ENCODE measurements at regions not wholly inside any gene's neighbourhood (a gene's known extent, or its start where the extent isn't known, plus 50 kb on each side); places are given as distances from the start of the nearest gene placed in this dataset.

- H3K27me3 Mint-ChIP-seq: no peaks in the 10 kb centered on the region
- ATAC-seq (no peak), DNase-seq (ENCODE audit: low spot score) (no peak)
- no peak overlapping the region for H3K27ac Mint-ChIP-seq
- H3K4me3 Mint-ChIP-seq: no peak overlapping the region
- H3K4me1 Mint-ChIP-seq (ENCODE audit: low read depth in 2 of 2): no peaks in the 10 kb centered on the region
- peaks cover 6% of the 10 kb centered on the region for H3K36me3 Mint-ChIP-seq
- H3K9me3 Mint-ChIP-seq: peaks cover 4% of the 10 kb centered on the region
These were observed 501.4 kb downstream of the FBXO15 start for GRCh38 chr18:73646196-73646595.

GRCh38 chr18:73645160-73645715 lies 502.4 kb downstream of the FBXO15 start:
- peaks cover 6% of the 10 kb centered on the region for H3K36me3 Mint-ChIP-seq
- H3K27ac Mint-ChIP-seq: no peak overlapping the region
- DNase-seq (ENCODE audit: low spot score) (no peak), ATAC-seq (no peak)
- H3K4me3 Mint-ChIP-seq: no peak overlapping the region
- H3K27me3 Mint-ChIP-seq: no peaks in the 10 kb centered on the region
- H3K4me1 Mint-ChIP-seq (ENCODE audit: low read depth in 2 of 2): no peaks in the 10 kb centered on the region
- H3K9me3 Mint-ChIP-seq: peaks cover 4% of the 10 kb centered on the region

GRCh38 chr18:73639788-73640187 lies 507.8 kb downstream of the FBXO15 start:
- H3K4me1 Mint-ChIP-seq (ENCODE audit: low read depth in 2 of 2): no peaks in the 10 kb centered on the region
- no peak for ATAC-seq
- H3K27me3 Mint-ChIP-seq: no peaks in the 10 kb centered on the region
- H3K9me3 Mint-ChIP-seq: no peaks in the 10 kb centered on the region
- H3K4me3 Mint-ChIP-seq: no peak overlapping the region
- H3K27ac Mint-ChIP-seq: no peak overlapping the region
- H3K36me3 Mint-ChIP-seq: peaks cover 2% of the 10 kb centered on the region
- no peak for DNase-seq (ENCODE audit: low spot score)

- ATAC-seq: no peak
- Mint-ChIP-seq H3K27me3 (no peaks in the 10 kb centered on the region), H3K4me1 (ENCODE audit: low read depth in 2 of 2) (no peaks in the 10 kb centered on the region), H3K36me3 (peaks cover 8% of the 10 kb centered on the region), H3K4me3 (no peak overlapping the region), H3K9me3 (no peaks in the 10 kb centered on the region), H3K27ac (no peak overlapping the region)
- no peak for DNase-seq (ENCODE audit: low spot score)
These were observed 508.9 kb downstream of the FBXO15 start for GRCh38 chr18:73638709-73639108.

GRCh38 chr18:73636355-73636754 lies 511.3 kb downstream of the FBXO15 start:
- no peak for ATAC-seq

GRCh38 chr18:73626859-73627258 lies 520.8 kb downstream of the FBXO15 start:
- no peak for DNase-seq (ENCODE audit: low spot score)
- Mint-ChIP-seq H3K27me3 (no peaks in the 10 kb centered on the region), H3K9me3 (peaks cover 3% of the 10 kb centered on the region), H3K36me3 (no peaks in the 10 kb centered on the region), H3K4me3 (no peak overlapping the region), H3K27ac (no peak overlapping the region), H3K4me1 (ENCODE audit: low read depth in 2 of 2) (no peaks in the 10 kb centered on the region)
- ATAC-seq: no peak

More at GRCh38 chr18:73636355-73636754, 511.3 kb downstream of the FBXO15 start:
- peaks cover 8% of the 10 kb centered on the region for H3K36me3 Mint-ChIP-seq
- H3K4me1 Mint-ChIP-seq (ENCODE audit: low read depth in 2 of 2): no peaks in the 10 kb centered on the region
- no peak overlapping the region for H3K27ac Mint-ChIP-seq
- DNase-seq (ENCODE audit: low spot score): no peak
- H3K4me3 Mint-ChIP-seq: no peak overlapping the region
- no peaks in the 10 kb centered on the region for H3K9me3 Mint-ChIP-seq
- no peaks in the 10 kb centered on the region for H3K27me3 Mint-ChIP-seq

- Mint-ChIP-seq H3K27ac (no peak overlapping the region), H3K9me3 (peaks cover 3% of the 10 kb centered on the region), H3K4me3 (no peak overlapping the region), H3K4me1 (ENCODE audit: low read depth in 2 of 2) (no peaks in the 10 kb centered on the region), H3K27me3 (no peaks in the 10 kb centered on the region), H3K36me3 (no peaks in the 10 kb centered on the region)
- ATAC-seq: no peak
- DNase-seq (ENCODE audit: low spot score): no peak
These were observed 521.4 kb downstream of the FBXO15 start for GRCh38 chr18:73626221-73626620.

- Mint-ChIP-seq H3K36me3 (no peaks in the 10 kb centered on the region), H3K4me3 (no peak overlapping the region), H3K4me1 (ENCODE audit: low read depth in 2 of 2) (no peaks in the 10 kb centered on the region), H3K27ac (no peak overlapping the region), H3K9me3 (peaks cover 16% of the 10 kb centered on the region), H3K27me3 (no peaks in the 10 kb centered on the region)
- DNase-seq (ENCODE audit: low spot score) (no peak), ATAC-seq (no peak)
These were observed 526.5 kb downstream of the FBXO15 start for GRCh38 chr18:73621091-73621490.

GRCh38 chr18:73617981-73618380 lies 529.7 kb downstream of the FBXO15 start:
- DNase-seq (ENCODE audit: low spot score) (no peak), ATAC-seq (no peak)
- Mint-ChIP-seq H3K27me3 (no peaks in the 10 kb centered on the region), H3K27ac (no peak overlapping the region), H3K4me1 (ENCODE audit: low read depth in 2 of 2) (no peaks in the 10 kb centered on the region), H3K36me3 (no peaks in the 10 kb centered on the region), H3K9me3 (peaks cover 21% of the 10 kb centered on the region), H3K4me3 (no peak overlapping the region)

GRCh38 chr18:73615506-73615905 lies 532.1 kb downstream of the FBXO15 start:
- no peaks in the 10 kb centered on the region for H3K27me3 Mint-ChIP-seq
- no peak overlapping the region for H3K4me3 Mint-ChIP-seq
- H3K9me3 Mint-ChIP-seq: peaks cover 22% of the 10 kb centered on the region
- no peaks in the 10 kb centered on the region for H3K36me3 Mint-ChIP-seq
- no peaks in the 10 kb centered on the region for H3K4me1 Mint-ChIP-seq (ENCODE audit: low read depth in 2 of 2)
- no peak overlapping the region for H3K27ac Mint-ChIP-seq
- ATAC-seq: no peak
- no peak for DNase-seq (ENCODE audit: low spot score)

GRCh38 chr18:73614812-73615211 lies 532.8 kb downstream of the FBXO15 start:
- H3K9me3 Mint-ChIP-seq: peaks cover 18% of the 10 kb centered on the region
- H3K4me3 Mint-ChIP-seq: no peak overlapping the region
- ATAC-seq: no peak
- no peaks in the 10 kb centered on the region for H3K36me3 Mint-ChIP-seq
- no peak overlapping the region for H3K27ac Mint-ChIP-seq
- H3K27me3 Mint-ChIP-seq: no peaks in the 10 kb centered on the region
- no peak for DNase-seq (ENCODE audit: low spot score)
- no peaks in the 10 kb centered on the region for H3K4me1 Mint-ChIP-seq (ENCODE audit: low read depth in 2 of 2)

GRCh38 chr18:73613706-73614340 lies 533.8 kb downstream of the FBXO15 start:
- Mint-ChIP-seq H3K36me3 (peaks cover 3% of the 10 kb centered on the region), H3K4me3 (no peak overlapping the region), H3K4me1 (ENCODE audit: low read depth in 2 of 2) (no peaks in the 10 kb centered on the region), H3K9me3 (peaks cover 17% of the 10 kb centered on the region), H3K27me3 (no peaks in the 10 kb centered on the region), H3K27ac (no peak overlapping the region)
- DNase-seq (ENCODE audit: low spot score) (no peak), ATAC-seq (no peak)

GRCh38 chr18:73597832-73598615 lies 549.6 kb downstream of the FBXO15 start:
- peaks cover 5% of the 10 kb centered on the region for H3K36me3 Mint-ChIP-seq

GRCh38 chr18:73594749-73595148 lies 552.9 kb downstream of the FBXO15 start:
- Mint-ChIP-seq H3K36me3 (peaks cover 5% of the 10 kb centered on the region), H3K4me3 (no peak overlapping the region), H3K9me3 (peaks cover 20% of the 10 kb centered on the region), H3K27ac (no peak overlapping the region), H3K4me1 (ENCODE audit: low read depth in 2 of 2) (peaks cover 0 to 9% of the 10 kb centered on the region in 2 donors), H3K27me3 (no peaks in the 10 kb centered on the region)
- DNase-seq (ENCODE audit: low spot score) (no peak), ATAC-seq (no peak)

More at GRCh38 chr18:73597832-73598615, 549.6 kb downstream of the FBXO15 start:
- H3K27me3 Mint-ChIP-seq: no peaks in the 10 kb centered on the region
- peaks cover 0 to 9% of the 10 kb centered on the region in 2 donors for H3K4me1 Mint-ChIP-seq (ENCODE audit: low read depth in 2 of 2)
- H3K27ac Mint-ChIP-seq: no peak overlapping the region
- peaks cover 20% of the 10 kb centered on the region for H3K9me3 Mint-ChIP-seq
- DNase-seq (ENCODE audit: low spot score) (no peak), ATAC-seq (peak; percentile 40 to 48)
- H3K4me3 Mint-ChIP-seq: no peak overlapping the region

Measured in natural killer cell treated with Interleukin-12 subunit alpha and Interleukin-12 subunit beta and Interleukin-15 and Interleukin-18, amount 100 ng/mL, for 72 hours (primary cell).